GM18858 (cell line): ENCODE measurements at regions not wholly inside any gene's neighbourhood (a gene's known extent, or its start where the extent isn't known, plus 50 kb on each side); places are given as distances from the start of the nearest gene placed in this dataset.
"Not testable (repeated sequence)": the region's sequence is repeated elsewhere in the genome, so short reads cannot be mapped to it uniquely, and the experiment has no call there.

Experiments
- ATAC-seq: cut with Tn5 transposase; IDR thresholded peaks from one replicate; pipeline ENCODE4 v1.9.1; 2021; ENCODE audit not compliant: unreplicated experiment

DNA sequence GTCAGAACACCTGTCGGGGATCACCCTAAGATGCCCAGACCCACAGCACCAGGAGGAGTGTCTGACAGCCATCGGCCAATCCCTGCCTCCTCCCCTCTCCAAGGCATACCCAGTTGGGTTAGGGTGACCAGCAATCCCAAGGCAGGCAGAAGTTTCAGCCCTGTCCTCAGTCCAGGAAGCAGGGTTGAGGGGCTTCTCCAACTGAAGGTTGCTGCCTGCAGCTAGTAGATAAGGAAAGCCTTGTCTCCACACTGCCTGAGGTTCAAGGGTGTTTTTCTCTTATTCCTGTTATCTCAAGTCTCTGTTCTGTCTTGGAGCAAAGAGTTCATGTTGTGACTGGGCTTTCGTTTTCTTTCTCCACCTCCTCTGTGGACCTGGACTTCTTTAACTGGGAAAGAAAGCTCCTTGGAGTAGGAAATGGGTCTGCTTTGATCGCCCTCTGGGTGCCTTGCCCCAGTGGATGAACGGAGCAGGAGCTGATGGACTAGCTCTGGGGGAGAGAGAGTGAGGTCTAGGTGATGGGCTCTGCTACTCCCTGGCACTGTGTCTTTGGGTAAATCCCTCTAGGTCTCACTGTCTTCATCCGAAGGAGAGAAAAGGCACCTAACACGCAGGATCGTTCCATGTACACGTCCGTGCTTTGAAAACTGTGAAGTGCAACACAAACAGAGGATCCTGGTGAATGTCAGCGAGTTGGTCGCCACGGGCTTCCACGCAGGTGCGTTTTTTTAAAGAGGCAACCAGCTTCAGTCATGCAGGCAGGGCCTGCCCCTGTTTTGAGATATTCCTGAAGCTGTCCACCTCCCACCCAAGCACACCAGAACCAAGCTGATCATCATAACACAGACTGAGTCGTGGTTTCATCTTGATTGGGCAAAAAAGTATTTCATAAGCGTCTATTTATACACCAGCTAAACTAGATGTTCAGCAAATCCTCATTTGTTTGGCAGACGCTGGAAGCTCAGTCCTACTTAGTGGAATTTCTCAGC lies 52.5 kb upstream of the FOXN3 start:
- no peak for ATAC-seq

DNA sequence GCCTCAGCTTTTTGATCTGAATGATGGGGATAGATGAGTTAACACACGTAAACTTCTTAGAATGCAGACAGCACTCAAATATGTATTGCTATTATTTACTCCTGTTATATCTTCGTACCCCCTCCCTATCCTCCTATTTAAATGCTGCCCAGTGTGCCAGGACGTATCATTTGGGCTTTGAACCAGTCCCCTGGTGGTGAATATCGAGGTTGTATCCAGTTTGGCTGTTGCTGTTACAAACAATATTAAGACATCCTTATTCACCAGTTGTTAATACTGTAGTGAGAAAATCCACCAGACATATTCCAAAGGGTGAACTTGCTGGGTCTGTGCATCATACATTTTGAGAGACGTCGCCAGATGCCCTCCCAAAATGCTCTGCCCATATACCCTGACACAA lies 51.5 kb upstream of the FOXN3 start:
- ATAC-seq: no peak

DNA sequence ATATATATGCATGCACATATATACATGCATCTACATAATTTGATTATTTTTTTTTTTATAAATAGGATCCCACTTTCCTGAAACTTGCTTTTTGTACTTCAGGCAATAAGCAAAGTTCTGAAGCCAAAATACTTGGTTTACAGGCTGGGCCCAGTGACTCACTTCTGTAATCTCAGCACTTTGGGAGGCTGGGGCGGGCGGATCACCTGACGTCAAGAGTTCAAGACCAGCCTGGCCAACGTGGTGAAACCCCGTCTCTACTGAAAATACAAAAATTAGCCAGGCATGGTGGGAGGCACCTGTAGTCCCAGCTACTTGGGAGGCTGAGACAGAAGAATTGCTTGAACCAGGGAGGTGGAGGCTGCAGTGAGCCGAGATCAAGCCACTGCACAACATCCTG lies 51.0 kb upstream of the FOXN3 start:
- ATAC-seq: not testable (repeated sequence)

DNA sequence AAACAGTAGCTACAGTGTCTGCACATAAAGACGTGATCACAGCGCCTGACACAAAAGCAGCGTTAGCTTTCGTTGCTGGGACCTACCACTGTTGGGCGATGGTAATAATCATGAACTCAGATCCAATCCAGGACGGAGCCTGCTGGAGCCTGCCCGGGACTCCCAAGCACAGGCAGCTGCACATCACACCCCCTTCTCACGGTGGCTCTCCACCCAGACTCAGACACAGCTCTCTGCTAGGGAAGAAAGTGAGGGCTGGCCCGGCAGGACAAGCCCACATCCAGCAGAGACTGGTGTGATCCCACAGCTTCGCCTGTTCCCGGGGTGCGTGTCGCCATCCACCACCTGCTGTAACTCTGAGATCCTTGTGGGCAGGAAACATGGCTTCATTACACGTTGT lies 49.9 kb upstream of the FOXN3 start:
- ATAC-seq: no peak
